Mesenchymal stem cell (in vitro differentiated cells and primary cell): ENCODE measurements at regions not wholly inside any gene's neighbourhood (a gene's known extent, or its start where the extent isn't known, plus 50 kb on each side); places are given as distances from the start of the nearest gene placed in this dataset.

ENCODE experiments used
- DNase-seq: peaks from one replicate; pipeline ENCODE4 v3.0.0-alpha.2; 2013
- H2AFZ ChIP-seq: one replicate; pipeline ENCODE4 v1.6.1; 2013; ENCODE audit warnings: low read depth, mild to moderate bottlenecking, control low read depth, inconsistent platforms, low read length, moderate library complexity
- H2AK5ac ChIP-seq: 2 replicates; pipeline ENCODE4 v1.6.1; 2013; ENCODE audit warnings: low read length, moderate library complexity, mild to moderate bottlenecking, inconsistent platforms; ENCODE audit not compliant: severe bottlenecking
- H2BK120ac ChIP-seq: one replicate; pipeline ENCODE4 v1.6.1; 2013; ENCODE audit warnings: low read depth, mild to moderate bottlenecking, inconsistent platforms, low read length, moderate library complexity
- H2BK12ac ChIP-seq, 2 experiments: one replicate each; pipeline ENCODE4 v1.6.1; 2013; ENCODE audit warnings: inconsistent platforms in 2 of 2, low read length in 2 of 2, mild to moderate bottlenecking in 2 of 2, moderate library complexity in 2 of 2, control low read depth in 1 of 2
- H2BK15ac ChIP-seq: one replicate; pipeline ENCODE4 v1.6.1; 2013; ENCODE audit warnings: mild to moderate bottlenecking, low read depth, inconsistent platforms; ENCODE audit not compliant: poor library complexity, severe bottlenecking
- H2BK5ac ChIP-seq: 2 replicates; pipeline ENCODE4 v1.6.1; 2013; ENCODE audit warnings: low read depth, mild to moderate bottlenecking, low read length, control low read depth, inconsistent platforms; ENCODE audit not compliant: poor library complexity, severe bottlenecking
- H3K14ac ChIP-seq, 2 experiments: one replicate each; pipeline ENCODE4 v1.6.1; 2013; ENCODE audit warnings: inconsistent platforms in 2 of 2, low read length in 2 of 2, control low read depth in 1 of 2, mild to moderate bottlenecking in 1 of 2, moderate library complexity in 1 of 2
- H3K18ac ChIP-seq, 2 experiments: one replicate each; pipeline ENCODE4 v1.6.1; 2013; ENCODE audit warnings: inconsistent platforms in 2 of 2, low read length in 2 of 2, control low read depth in 1 of 2, low read depth in 1 of 2, mild to moderate bottlenecking in 1 of 2
- H3K23ac ChIP-seq, 2 experiments: one replicate each; pipeline ENCODE4 v1.6.1; 2013; ENCODE audit warnings: inconsistent platforms in 2 of 2, low read length in 2 of 2, mild to moderate bottlenecking in 2 of 2, moderate library complexity in 2 of 2, control low read depth in 1 of 2
- H3K27ac ChIP-seq: 2 replicates; pipeline ENCODE4 v1.5.1; 2013; ENCODE audit warnings: mild to moderate bottlenecking, moderate library complexity, low read length, control low read depth, inconsistent platforms; ENCODE audit not compliant: poor library complexity, severe bottlenecking
- H3K27me3 ChIP-seq, 2 experiments: 2 replicates each; pipeline versions ENCODE4 v1.6.1 to v1.7.0; 2013; ENCODE audit warnings: low read length in 2 of 2, mild to moderate bottlenecking in 2 of 2, moderate library complexity in 2 of 2, control low read depth in 1 of 2, inconsistent platforms in 1 of 2; ENCODE audit not compliant: control insufficient read depth in 1 of 2, insufficient read depth in 1 of 2
- H3K36me3 ChIP-seq, 2 experiments: 2 replicates each; pipeline versions ENCODE4 v1.6.1 to v1.7.0; 2013; ENCODE audit warnings: low read length in 2 of 2, control low read depth in 1 of 2, inconsistent platforms in 1 of 2, low read depth in 1 of 2, mild to moderate bottlenecking in 1 of 2; ENCODE audit not compliant: insufficient read depth in 2 of 2, control insufficient read depth in 1 of 2
- H3K4ac ChIP-seq, 2 experiments: one replicate each; pipeline ENCODE4 v1.6.1; 2013; ENCODE audit warnings: inconsistent platforms in 2 of 2, low read length in 2 of 2, mild to moderate bottlenecking in 2 of 2, moderate library complexity in 2 of 2, control low read depth in 1 of 2, low read depth in 1 of 2
- H3K4me1 ChIP-seq: 2 replicates; pipeline ENCODE4 v1.6.1; 2013; ENCODE audit warnings: low read depth, low read length, control low read depth; ENCODE audit not compliant: control insufficient read depth, insufficient read depth
- H3K4me2 ChIP-seq: 2 replicates; pipeline ENCODE4 v1.6.1; 2013; ENCODE audit warnings: low read length, mild to moderate bottlenecking, inconsistent platforms; ENCODE audit not compliant: poor library complexity, severe bottlenecking
- H3K4me3 ChIP-seq, 2 experiments: 2 replicates each; pipeline versions ENCODE4 v1.5.1 to v1.7.0; 2013; ENCODE audit warnings: low read length in 2 of 2, mild to moderate bottlenecking in 2 of 2, control low read depth in 1 of 2, low read depth in 1 of 2; ENCODE audit not compliant: insufficient read depth in 1 of 2
- H3K79me1 ChIP-seq: replicated peaks from 2 replicates; pipeline ENCODE4 v1.6.1; 2013; ENCODE audit warnings: mild to moderate bottlenecking, control low read depth, low read length, inconsistent platforms; ENCODE audit not compliant: poor library complexity, severe bottlenecking
- H3K9ac ChIP-seq: 2 replicates; pipeline ENCODE4 v1.7.0; 2013; ENCODE audit warnings: mild to moderate bottlenecking, low read length, moderate library complexity
- H3K9me3 ChIP-seq: 2 replicates; pipeline ENCODE4 v1.7.0; 2013; ENCODE audit warnings: mild to moderate bottlenecking, low read length; ENCODE audit not compliant: control insufficient read depth
- H4K8ac ChIP-seq: one replicate; pipeline ENCODE4 v1.6.1; 2013; ENCODE audit warnings: inconsistent platforms, mild to moderate bottlenecking, low read length, moderate library complexity
- H4K91ac ChIP-seq: one replicate; pipeline ENCODE4 v1.6.1; 2013; ENCODE audit warnings: mild to moderate bottlenecking, low read length, inconsistent platforms
- WGBS: methylation state at CpG from one replicate; pipeline ENCODE4 v1.1.7; 2013; ENCODE audit warnings: mixed read lengths; 5-methylcytosine and 5-hydroxymethylcytosine counted together

- no peak overlapping the region for H3K27ac ChIP-seq
- H3K79me1 ChIP-seq, result no peaks in the 10 kb centered on the region
- H3K9ac ChIP-seq, result no peak overlapping the region
- H2AK5ac ChIP-seq, result no peak overlapping the region
- H4K8ac ChIP-seq, result no peak overlapping the region
- peaks cover 22 to 63% of the 10 kb centered on the region in 2 experiments for H3K27me3 ChIP-seq
- H3K4me3 ChIP-seq, result no peak overlapping the region
- H3K23ac ChIP-seq, result no peak overlapping the region
- no peaks in the 10 kb centered on the region for H3K36me3 ChIP-seq
- H3K4ac ChIP-seq, result no peak overlapping the region
- no peak overlapping the region for H3K4me2 ChIP-seq
- no peaks in the 10 kb centered on the region for H3K9me3 ChIP-seq
- peaks cover 2% of the 10 kb centered on the region for H3K4me1 ChIP-seq
- H2BK15ac ChIP-seq, result no peak overlapping the region
- DNase-seq, result peak; percentile 42
- no peak overlapping the region for H2BK120ac ChIP-seq
- H4K91ac ChIP-seq, result peak overlapping the region; percentile 18
- WGBS, result 63% methylated on average over 4 of the region's 7 CpGs
- no peak overlapping the region for H3K14ac ChIP-seq
- no peak overlapping the region for H2BK12ac ChIP-seq
- H3K18ac ChIP-seq, result no peak overlapping the region
- H2BK5ac ChIP-seq, result no peak overlapping the region
- H2AFZ ChIP-seq, result no peak overlapping the region
Measured at GRCh38 chr16:86346034-86346433, 164.3 kb upstream of the FOXF1 start.

GRCh38 chr16:86347090-86347489 is 163.2 kb upstream of the FOXF1 start:
- Histone ChIP-seq H2BK12ac (peak overlapping the region in 1 of 2 experiments; percentile 18), H3K9ac (no peak overlapping the region), H3K4ac (no peak overlapping the region), H2AFZ (no peak overlapping the region), H3K4me1 (peaks cover 2% of the 10 kb centered on the region), H4K91ac (no peak overlapping the region), H2BK120ac (no peak overlapping the region), H3K79me1 (no peaks in the 10 kb centered on the region), H2BK15ac (no peak overlapping the region), H3K9me3 (no peaks in the 10 kb centered on the region), H3K23ac (no peak overlapping the region), H3K36me3 (no peaks in the 10 kb centered on the region), H3K14ac (no peak overlapping the region), H3K27me3 (peaks cover 18 to 68% of the 10 kb centered on the region in 2 experiments), H3K4me3 (no peak overlapping the region), H3K4me2 (no peak overlapping the region), H2AK5ac (no peak overlapping the region), H3K18ac (peak overlapping the region in 1 of 2 experiments; percentile 55), H2BK5ac (no peak overlapping the region), H3K27ac (no peak overlapping the region), H4K8ac (no peak overlapping the region)
- 91% methylated on average over 1 of the region's 3 CpGs for WGBS
- no peak for DNase-seq

- Histone ChIP-seq H2BK5ac (no peak overlapping the region), H3K18ac (no peak overlapping the region), H3K36me3 (no peaks in the 10 kb centered on the region), H3K14ac (no peak overlapping the region), H2AK5ac (no peak overlapping the region), H3K27ac (no peak overlapping the region), H3K9me3 (no peaks in the 10 kb centered on the region), H3K4ac (no peak overlapping the region), H3K79me1 (no peaks in the 10 kb centered on the region), H3K4me2 (no peak overlapping the region), H2AFZ (no peak overlapping the region), H2BK12ac (peak overlapping the region in 1 of 2 experiments; percentile 23), H2BK15ac (no peak overlapping the region), H4K8ac (no peak overlapping the region), H3K23ac (no peak overlapping the region), H2BK120ac (no peak overlapping the region), H3K27me3 (peaks cover 14 to 76% of the 10 kb centered on the region in 2 experiments), H3K4me1 (peaks cover under 1% of the 10 kb centered on the region), H3K4me3 (no peak overlapping the region), H4K91ac (no peak overlapping the region), H3K9ac (no peak overlapping the region)
- DNase-seq, result no peak
- WGBS, result 83% methylated on average over 11 of the region's 11 CpGs
Measured at GRCh38 chr16:86347916-86348555, 162.3 kb upstream of the FOXF1 start.

GRCh38 chr16:86349338-86349900 is 160.9 kb upstream of the FOXF1 start:
- Histone ChIP-seq H3K18ac (no peak overlapping the region), H3K4me3 (no peak overlapping the region), H3K4me2 (no peak overlapping the region)

More at GRCh38 chr16:86349338-86349900, 160.9 kb upstream of the FOXF1 start:
- Histone ChIP-seq H2AFZ (no peak overlapping the region), H2BK5ac (no peak overlapping the region), H3K4ac (no peak overlapping the region), H3K14ac (no peak overlapping the region), H2BK120ac (no peak overlapping the region), H2BK15ac (no peak overlapping the region), H3K27ac (no peak overlapping the region), H3K4me1 (no peaks in the 10 kb centered on the region), H3K9me3 (no peaks in the 10 kb centered on the region), H4K91ac (peak overlapping the region; percentile 28), H3K23ac (no peak overlapping the region), H3K79me1 (no peaks in the 10 kb centered on the region), H2AK5ac (no peak overlapping the region), H3K36me3 (no peaks in the 10 kb centered on the region), H2BK12ac (peak overlapping the region in 1 of 2 experiments; percentile 40), H3K27me3 (peaks cover 2 to 76% of the 10 kb centered on the region in 2 experiments), H4K8ac (no peak overlapping the region), H3K9ac (no peak overlapping the region)
- DNase-seq, result no peak
- WGBS, result 93% methylated on average over 5 of the region's 5 CpGs
